MM.1S (cell line): ENCODE measurements at regions not wholly inside any gene's neighbourhood (a gene's known extent, or its start where the extent isn't known, plus 50 kb on each side); places are given as distances from the start of the nearest gene placed in this dataset.

Source experiments
- CTCF ChIP-seq: fragments of 300-600 bp; sonication (generic); IDR thresholded peaks from 2 replicates; pipeline ENCODE4 v1.5.1; 2016; ENCODE audit warnings: antibody characterized with exemption, low read length, mixed read lengths
- EZH2 ChIP-seq: fragments of 300-600 bp; sonication (generic); optimal IDR thresholded peaks from 2 replicates; pipeline ENCODE3; 2017; ENCODE audit warnings: low read depth, mild to moderate bottlenecking, antibody characterized with exemption, low read length, mixed read lengths
- EZH2phosphoT487 ChIP-seq: fragments of 300-600 bp; sonication (generic); IDR thresholded peaks from 2 replicates; pipeline ENCODE4 v1.6.1; 2018; ENCODE audit warnings: antibody characterized with exemption, low read length

GRCh38 chr13:26921918-26922317 lies 161.3 kb upstream of the GPR12 start:
- TF ChIP-seq CTCF: no peak
- no peak for TF ChIP-seq EZH2phosphoT487
- no peak for TF ChIP-seq EZH2
